ENCODE measurements at regions not wholly inside any gene's neighbourhood (a gene's known extent, or its start where the extent isn't known, plus 50 kb on each side); places are given as distances from the start of the nearest gene placed in this dataset.

DNA sequence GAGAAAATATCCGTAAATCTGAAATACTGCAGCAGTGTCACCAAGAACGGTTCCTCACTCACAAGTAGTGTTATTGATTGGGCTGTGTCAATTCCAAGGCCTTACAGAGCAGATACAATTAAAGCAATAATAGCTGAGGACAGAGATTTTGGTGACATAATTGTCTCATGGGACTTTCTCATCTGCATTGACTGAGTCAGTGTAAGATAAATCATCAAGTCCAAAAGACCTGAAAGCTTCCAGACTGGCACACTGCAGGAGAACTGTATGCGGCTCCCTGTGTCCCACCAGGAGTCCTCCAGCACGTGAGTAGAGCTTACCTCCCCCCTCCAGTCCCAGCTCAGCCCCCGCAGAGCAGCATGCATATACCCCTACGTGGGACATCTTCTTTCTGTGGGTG lies 655.2 kb upstream of the ARID1B start:
- DNase-seq (ENCODE audit: low read depth in 1 of 2, low spot score in 1 of 2) = no peak
- in situ Hi-C loops (cut with HindIII; ENCODE audit: low pct_unique_long_range_greater_than_20kb, low sequenced_read_pairs) = no loop called here
- no peak for TF ChIP-seq JUND (IDR thresholded peaks at IDR 0.05; ENCODE audit: low read depth)

DNA sequence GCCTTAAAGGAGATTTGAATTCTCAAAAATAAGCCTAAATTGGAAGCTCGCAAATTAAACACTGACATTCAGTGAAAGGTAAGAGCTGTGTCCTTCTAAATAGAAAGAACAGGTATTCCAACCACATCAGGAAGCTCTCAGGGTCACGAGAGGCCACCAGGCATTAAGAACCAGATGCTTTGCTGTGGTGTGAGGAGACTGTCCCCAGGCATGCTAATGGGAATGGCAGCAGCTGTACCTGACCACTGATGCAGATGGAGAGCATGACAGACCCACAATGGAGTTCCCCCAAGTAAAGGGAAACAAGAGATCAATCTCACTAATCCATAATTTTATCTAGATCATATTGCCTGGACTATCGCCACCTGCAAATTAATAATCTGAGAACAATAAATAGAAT lies 658.9 kb upstream of the NOX3 start:
- in situ Hi-C loops (cut with HindIII; ENCODE audit: low pct_unique_long_range_greater_than_20kb, low sequenced_read_pairs) = no loop called here
- no peak for TF ChIP-seq JUND (IDR thresholded peaks at IDR 0.05; ENCODE audit: low read depth)
- no peak for DNase-seq (ENCODE audit: low read depth in 1 of 2, low spot score in 1 of 2)

DNA sequence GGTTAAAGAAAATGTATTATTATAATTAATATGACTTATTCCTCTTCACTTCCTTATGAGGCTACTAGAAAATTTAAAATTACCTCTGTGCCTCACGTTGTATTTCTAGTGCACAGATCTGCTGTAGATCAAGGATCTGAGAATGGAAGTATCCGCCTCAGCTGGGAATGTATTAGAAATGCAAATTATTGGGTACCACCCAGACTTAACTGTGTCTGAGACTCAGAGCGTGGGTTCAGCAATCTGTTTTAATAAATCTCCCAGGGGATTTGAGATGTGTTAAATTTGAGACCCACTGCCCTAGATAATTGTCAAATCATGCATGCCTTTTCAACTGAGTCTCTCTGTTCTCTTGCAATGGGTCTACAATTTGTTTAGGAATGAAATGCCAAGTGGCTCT lies 658.0 kb upstream of the NOX3 start:
- no peak for DNase-seq (ENCODE audit: low read depth in 1 of 2, low spot score in 1 of 2)
- no peak for TF ChIP-seq JUND (IDR thresholded peaks at IDR 0.05; ENCODE audit: low read depth)
- in situ Hi-C loops (cut with HindIII; ENCODE audit: low pct_unique_long_range_greater_than_20kb, low sequenced_read_pairs) = no loop called here

DNA sequence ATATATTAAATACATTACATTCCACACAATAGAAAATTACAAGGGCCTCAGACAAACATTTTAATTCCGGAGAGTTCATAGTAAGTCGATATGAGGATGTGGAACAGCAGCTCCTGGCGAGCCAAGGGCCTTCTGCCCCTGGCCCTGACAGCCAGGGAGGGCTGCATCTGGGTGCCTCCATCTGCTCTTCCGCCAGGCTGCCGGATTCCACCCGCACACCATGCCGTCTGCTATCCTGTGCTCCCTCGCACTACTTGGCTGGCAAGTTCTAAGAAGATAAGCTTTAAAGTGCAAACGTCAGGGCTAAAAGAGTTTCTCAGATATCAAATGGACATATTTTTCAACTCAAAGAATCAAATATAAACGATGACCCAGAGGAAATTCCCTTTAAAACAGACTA lies 656.3 kb upstream of the NOX3 start:
- no peak for DNase-seq (ENCODE audit: low read depth in 1 of 2, low spot score in 1 of 2)
- in situ Hi-C loops (cut with HindIII; ENCODE audit: low pct_unique_long_range_greater_than_20kb, low sequenced_read_pairs) = no loop called here
- no peak for TF ChIP-seq JUND (IDR thresholded peaks at IDR 0.05; ENCODE audit: low read depth)

DNA sequence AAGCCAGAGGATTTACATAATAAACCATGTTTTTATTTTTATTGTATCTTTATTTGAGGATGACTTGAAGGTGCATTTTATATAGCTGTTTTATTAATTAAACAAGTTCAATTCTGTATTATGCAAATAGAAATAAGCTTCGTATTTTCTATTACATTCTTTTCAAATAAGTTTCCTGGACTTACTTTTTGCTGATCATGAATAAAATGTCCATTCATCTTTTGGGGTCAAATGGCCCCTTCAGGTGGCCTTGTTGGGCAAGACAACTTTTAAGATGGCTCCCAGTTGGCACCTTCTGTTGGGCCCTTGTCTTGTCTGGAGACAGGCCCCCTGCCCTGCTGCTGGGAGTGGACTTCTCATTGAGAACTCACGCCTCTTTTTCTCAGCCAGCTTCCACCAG lies 654.6 kb upstream of the NOX3 start:
- in situ Hi-C loops (cut with HindIII; ENCODE audit: low pct_unique_long_range_greater_than_20kb, low sequenced_read_pairs) = no loop called here
- no peak for TF ChIP-seq JUND (IDR thresholded peaks at IDR 0.05; ENCODE audit: low read depth)

DNA sequence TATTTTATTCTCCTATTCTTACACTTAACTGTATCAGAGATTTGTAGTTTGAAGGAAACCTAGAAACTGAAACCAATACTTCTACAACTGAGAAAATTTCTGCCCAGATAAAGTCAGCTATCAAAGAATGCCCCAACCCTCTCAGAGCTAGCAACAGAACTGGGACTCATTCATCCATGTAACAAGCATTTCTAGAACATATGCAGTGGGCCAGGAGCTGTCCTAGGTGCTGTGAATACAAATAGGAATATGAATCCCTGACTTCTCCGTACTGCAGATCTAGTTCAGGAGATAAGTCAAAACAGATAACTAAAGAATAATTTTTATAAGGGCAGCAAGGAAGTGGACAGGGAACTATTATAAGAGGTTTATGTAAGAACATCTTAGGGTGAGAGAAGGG lies 654.1 kb upstream of the NOX3 start:
- in situ Hi-C loops (cut with HindIII; ENCODE audit: low pct_unique_long_range_greater_than_20kb, low sequenced_read_pairs) = no loop called here
- DNase-seq (ENCODE audit: low read depth in 1 of 2, low spot score in 1 of 2) = no peak
- no peak for TF ChIP-seq JUND (IDR thresholded peaks at IDR 0.05; ENCODE audit: low read depth)

More for the DNA sequence above, 654.6 kb upstream of the NOX3 start:
- no peak for DNase-seq (ENCODE audit: low read depth in 1 of 2, low spot score in 1 of 2)

DNA sequence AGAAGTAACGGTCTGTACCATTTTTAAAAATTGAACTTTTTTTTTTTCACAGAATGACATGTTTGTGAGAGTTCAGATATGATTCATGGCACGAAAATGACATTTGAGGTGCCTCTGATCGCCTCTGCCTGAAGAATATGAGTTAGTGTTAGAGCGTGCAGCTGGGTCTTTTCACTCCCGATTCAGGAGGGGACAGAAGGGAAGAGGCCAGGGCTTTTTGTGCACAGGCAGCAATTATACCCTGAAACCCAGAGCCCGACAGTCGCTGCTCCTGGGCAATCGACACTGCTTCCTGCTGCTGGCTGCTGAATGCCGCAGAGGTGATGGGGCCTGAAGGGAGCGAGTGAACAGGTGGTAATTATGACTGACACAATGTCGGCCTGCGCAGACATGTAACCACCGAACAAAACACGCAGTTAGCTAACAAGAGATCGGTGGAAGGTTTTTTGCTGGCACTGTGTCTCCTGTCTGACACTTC lies 652.0 kb upstream of the NOX3 start:
- DNase-seq (ENCODE audit: low read depth in 1 of 2, low spot score in 1 of 2) = no peak
- TF ChIP-seq JUND (IDR thresholded peaks at IDR 0.05; ENCODE audit: low read depth) = no peak
- in situ Hi-C loops (cut with HindIII; ENCODE audit: low pct_unique_long_range_greater_than_20kb, low sequenced_read_pairs) = no loop called here

DNA sequence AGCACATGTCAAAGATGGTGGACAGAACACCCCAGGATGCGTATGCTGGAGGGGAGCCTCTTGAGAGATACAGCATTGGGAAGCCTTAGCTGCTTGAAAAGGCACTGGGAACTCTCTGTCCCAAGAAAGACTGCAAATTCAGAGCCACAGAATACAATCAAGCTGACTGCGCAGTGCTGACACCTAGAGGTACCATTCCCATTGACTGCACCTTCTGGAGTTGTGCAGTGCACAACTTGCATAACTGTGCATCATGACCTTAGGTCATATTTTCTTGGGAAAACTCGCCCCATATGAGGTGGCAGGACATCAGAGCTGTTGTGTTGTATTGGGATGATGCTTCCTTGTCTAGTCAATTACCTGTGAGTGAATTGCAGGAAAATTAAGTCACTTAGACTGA lies 646.5 kb upstream of the NOX3 start:
- DNase-seq (ENCODE audit: low read depth in 1 of 2, low spot score in 1 of 2) = peak in 1 of 2 experiments; percentile 9
- in situ Hi-C loops (cut with HindIII; ENCODE audit: low pct_unique_long_range_greater_than_20kb, low sequenced_read_pairs) = no loop called here
- no peak for TF ChIP-seq JUND (IDR thresholded peaks at IDR 0.05; ENCODE audit: low read depth)

DNA sequence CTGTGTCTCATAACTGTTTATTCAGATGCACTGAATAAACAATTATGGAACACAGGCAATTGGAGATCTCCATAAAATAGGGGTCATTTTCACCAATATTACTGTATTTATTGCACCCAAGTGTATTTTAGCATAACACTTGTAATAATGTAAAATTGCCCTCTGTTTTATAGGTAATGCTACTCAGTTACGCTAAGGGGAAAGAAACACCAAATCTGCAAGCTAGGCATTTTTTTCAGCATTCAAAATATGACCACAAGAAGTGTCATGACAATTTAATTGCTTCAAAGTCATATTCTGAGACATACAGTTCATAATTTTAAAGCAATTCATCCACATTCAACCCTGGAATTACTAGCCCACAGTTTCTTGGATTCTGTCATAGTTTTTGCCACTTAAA lies 643.2 kb upstream of the NOX3 start:
- TF ChIP-seq JUND (IDR thresholded peaks at IDR 0.05; ENCODE audit: low read depth) = no peak
- no peak for DNase-seq (ENCODE audit: low read depth in 1 of 2, low spot score in 1 of 2)
- in situ Hi-C loops (cut with HindIII; ENCODE audit: low pct_unique_long_range_greater_than_20kb, low sequenced_read_pairs) = no loop called here

DNA sequence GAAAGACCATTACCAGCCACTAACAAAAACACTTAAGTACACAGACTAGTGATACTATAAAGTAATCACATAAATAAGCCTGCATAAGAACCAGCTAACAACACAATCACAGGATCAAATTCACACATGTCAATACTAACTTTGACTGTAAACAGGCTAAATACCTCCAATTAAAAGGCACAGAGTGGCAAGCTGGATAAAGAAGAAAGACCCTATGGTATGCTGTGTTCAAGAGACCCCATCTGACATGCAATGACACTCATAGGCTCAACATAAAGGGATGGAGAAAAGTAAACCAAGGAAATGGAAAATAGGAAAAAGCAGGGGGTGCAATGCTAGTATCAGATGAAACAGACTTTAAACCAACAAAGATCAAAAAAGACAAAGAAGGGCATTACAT lies 631.8 kb upstream of the NOX3 start:
- no peak for TF ChIP-seq JUND (IDR thresholded peaks at IDR 0.05; ENCODE audit: low read depth)
- DNase-seq (ENCODE audit: low read depth in 1 of 2, low spot score in 1 of 2) = no peak
- in situ Hi-C loops (cut with HindIII; ENCODE audit: low pct_unique_long_range_greater_than_20kb, low sequenced_read_pairs) = no loop called here

DNA sequence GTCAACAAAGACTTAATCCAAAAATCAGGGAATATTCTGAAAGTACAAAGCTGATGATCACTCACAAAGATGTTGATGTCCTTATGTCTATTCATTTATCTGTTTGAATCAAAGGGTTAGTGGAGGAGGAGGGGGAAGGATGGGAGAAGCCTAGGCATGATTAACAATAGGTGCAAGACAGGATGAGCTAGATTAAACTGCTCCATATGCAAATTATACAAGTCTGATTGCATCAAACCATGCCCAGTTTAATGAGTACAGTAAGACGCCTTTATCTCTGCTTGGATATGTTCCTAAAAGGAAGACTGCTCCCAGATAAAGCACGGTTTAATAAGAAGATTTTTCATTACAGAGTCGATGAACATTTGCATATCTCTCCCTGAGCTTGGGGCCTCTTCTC lies 626.4 kb upstream of the NOX3 start:
- in situ Hi-C loops (cut with HindIII; ENCODE audit: low pct_unique_long_range_greater_than_20kb, low sequenced_read_pairs) = no loop called here
- no peak for DNase-seq (ENCODE audit: low read depth in 1 of 2, low spot score in 1 of 2)
- no peak for TF ChIP-seq JUND (IDR thresholded peaks at IDR 0.05; ENCODE audit: low read depth)

DNA sequence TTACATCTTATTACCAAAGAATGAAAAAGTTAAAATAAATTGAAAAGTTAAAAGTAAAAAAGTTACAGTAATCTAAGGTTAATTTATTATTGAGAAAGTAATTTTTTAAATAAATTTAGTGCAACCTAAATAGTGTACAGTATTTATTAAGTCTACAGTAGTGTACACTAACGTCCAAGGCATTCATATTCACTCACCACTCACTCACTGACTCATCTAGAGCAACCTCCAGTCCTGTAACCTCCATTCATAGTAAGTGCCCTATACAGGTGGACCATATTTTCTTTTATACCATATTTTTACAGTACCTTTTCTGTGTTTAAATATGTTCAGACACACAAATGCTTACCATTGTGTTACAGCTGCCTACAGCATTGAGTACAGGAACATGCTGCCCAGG lies 624.7 kb upstream of the NOX3 start:
- in situ Hi-C loops (cut with HindIII; ENCODE audit: low pct_unique_long_range_greater_than_20kb, low sequenced_read_pairs) = no loop called here
- TF ChIP-seq JUND (IDR thresholded peaks at IDR 0.05; ENCODE audit: low read depth) = no peak
- DNase-seq (ENCODE audit: low read depth in 1 of 2, low spot score in 1 of 2) = no peak

DNA sequence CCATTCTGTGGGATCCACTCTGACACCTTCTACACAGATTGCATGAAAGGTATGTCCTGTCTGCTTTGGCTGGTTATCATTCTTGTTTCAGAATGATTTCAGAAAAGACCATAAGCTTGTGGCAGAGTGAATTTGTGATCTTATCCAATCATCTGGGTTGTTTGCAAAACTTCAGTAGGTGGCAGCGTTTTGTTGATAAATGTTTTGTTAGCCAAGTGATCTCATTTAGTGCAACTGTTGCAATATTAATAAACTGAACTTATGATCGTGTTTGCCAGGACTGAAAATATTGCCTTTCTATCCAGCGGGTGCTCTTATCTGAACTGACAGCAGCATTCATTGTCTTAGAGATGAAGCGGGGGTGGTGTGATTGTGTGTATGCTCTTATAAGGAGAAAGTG lies 613.2 kb upstream of the NOX3 start:
- no peak for DNase-seq (ENCODE audit: low read depth in 1 of 2, low spot score in 1 of 2)
- in situ Hi-C loops (cut with HindIII; ENCODE audit: low pct_unique_long_range_greater_than_20kb, low sequenced_read_pairs) = no loop called here
- TF ChIP-seq JUND (IDR thresholded peaks at IDR 0.05; ENCODE audit: low read depth) = no peak

DNA sequence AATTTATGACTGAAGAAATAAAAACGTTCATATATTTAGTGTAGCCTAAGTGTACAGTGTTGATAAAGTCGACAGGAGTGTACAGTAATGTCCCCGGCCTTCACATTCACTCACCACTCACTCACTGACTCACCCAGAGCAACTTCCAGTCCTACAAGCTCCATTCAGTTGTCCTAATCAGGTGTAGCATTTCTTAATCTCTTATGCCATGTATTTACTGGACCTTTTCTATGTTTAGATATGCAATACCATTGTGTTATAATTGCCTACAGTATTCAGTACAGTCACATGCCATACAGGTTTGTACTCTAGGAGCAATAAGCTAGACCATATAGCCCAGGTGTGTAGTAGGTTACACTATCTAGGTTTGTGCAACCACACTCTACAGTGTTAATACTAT lies 610.2 kb upstream of the NOX3 start:
- no peak for DNase-seq (ENCODE audit: low read depth in 1 of 2, low spot score in 1 of 2)
- in situ Hi-C loops (cut with HindIII; ENCODE audit: low pct_unique_long_range_greater_than_20kb, low sequenced_read_pairs) = no loop called here
- no peak for TF ChIP-seq JUND (IDR thresholded peaks at IDR 0.05; ENCODE audit: low read depth)

Data from T47D (cell line).